Head of caudate nucleus (tissue), 42 donors: ENCODE measurements at regions not wholly inside any gene's neighbourhood (a gene's known extent, or its start where the extent isn't known, plus 50 kb on each side); places are given as distances from the start of the nearest gene placed in this dataset.
"Not testable (repeated sequence)": the region's sequence is repeated elsewhere in the genome, so short reads cannot be mapped to it uniquely, and the experiment has no call there.

Source experiments
- DNase-seq, 42 donors: peaks; one replicate each; pipeline versions ENCODE4 v3.0.0 to v3.0.0-alpha.2; 2020 to 2021; ENCODE audit warnings: mixed read lengths in 7 of 42
- intact Hi-C: fragments of 100-400 bp; cut with DNase I; formaldehyde crosslinking; loops from one replicate; pipeline ENCODE4 v1.15.0; 2022

- intact Hi-C loops, result no loop called here
- DNase-seq, result no peak
Observed at GRCh38 chr2:235402422-235402821, 91.4 kb upstream of the AGAP1 start.

- intact Hi-C loops, result no loop called here
- no peak for DNase-seq
Observed at GRCh38 chr2:235405612-235406361, 88.1 kb upstream of the AGAP1 start.

GRCh38 chr2:235406430-235406829 lies 87.4 kb upstream of the AGAP1 start:
- intact Hi-C loops, result no loop called here
- no peak for DNase-seq

DNA sequence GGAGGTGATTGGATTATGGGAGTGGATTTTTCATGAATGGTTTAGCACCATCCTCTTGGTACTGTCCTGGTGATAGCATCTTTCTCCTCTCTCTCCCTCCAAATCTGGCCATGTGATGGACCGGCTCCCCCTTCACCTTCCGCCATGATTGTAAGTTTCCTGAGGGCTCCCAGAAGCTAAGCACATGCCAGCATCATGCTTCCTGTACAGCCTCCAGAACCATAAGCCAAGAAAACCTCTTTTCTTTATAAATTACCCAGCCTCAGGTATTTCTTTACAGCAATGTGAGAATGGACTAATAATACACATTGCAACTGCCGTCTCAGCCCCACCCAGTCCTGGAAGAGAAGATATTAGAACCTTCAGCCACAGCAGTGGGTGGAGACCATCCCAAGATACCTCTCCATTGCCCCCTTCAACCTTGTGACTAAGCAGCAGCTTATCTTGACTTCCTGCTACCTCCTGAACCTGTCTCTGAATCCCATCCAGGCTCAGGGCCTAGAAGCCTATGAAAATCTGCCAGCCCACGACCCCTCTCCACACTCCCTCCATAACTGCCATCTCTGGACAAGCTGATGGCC lies 81.8 kb upstream of the AGAP1 start:
- DNase-seq, result no peak
- intact Hi-C loops, result no loop called here

DNA sequence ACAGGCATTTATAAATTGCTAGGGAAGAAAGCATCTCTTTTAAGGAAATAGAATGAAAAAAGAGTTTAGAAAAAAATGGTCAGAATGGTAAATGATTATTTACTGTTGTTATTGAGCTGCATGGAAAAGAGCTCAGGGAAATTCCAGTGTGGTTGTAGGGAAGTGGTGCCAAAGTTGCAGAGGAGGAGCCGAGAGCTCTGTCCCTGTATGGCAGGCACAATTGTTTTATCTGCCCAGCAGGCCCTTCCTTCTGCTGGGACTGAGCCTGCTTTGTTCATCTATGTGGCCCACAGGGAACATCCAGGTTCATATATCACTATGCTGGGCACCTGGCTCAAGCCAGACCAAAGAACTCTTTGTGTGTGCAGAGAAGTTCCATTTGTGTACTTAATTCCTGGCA lies 80.8 kb upstream of the AGAP1 start:
- DNase-seq, result no peak
- intact Hi-C loops, result no loop called here

- intact Hi-C loops, result no loop called here
- peak in 1 of 42 donors; percentile 23 for DNase-seq
Observed at GRCh38 chr2:235414422-235414821, 79.4 kb upstream of the AGAP1 start.

- DNase-seq, result no peak
- intact Hi-C loops, result no loop called here
Observed at GRCh38 chr2:235416858-235417499, 76.9 kb upstream of the AGAP1 start.

DNA sequence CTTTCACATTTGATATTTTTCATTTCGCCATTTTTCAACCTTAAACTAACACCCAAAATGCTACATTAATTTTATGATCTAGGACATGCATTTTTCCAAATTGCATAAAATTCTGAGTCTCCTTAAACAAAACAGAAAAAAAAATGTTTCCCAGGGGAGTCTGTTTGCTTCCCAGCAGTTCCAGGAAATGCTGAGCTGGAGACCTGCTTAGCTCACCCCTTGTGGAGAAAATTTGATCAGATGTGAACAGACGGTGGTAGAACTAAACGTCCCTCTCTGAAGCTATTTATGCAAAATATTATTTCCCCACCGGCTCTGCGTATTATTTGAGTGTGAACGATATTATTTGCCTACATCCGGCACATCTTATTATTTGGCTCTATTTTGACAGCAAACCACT lies 74.9 kb upstream of the AGAP1 start:
- intact Hi-C loops, result no loop called here
- DNase-seq, result no peak

DNA sequence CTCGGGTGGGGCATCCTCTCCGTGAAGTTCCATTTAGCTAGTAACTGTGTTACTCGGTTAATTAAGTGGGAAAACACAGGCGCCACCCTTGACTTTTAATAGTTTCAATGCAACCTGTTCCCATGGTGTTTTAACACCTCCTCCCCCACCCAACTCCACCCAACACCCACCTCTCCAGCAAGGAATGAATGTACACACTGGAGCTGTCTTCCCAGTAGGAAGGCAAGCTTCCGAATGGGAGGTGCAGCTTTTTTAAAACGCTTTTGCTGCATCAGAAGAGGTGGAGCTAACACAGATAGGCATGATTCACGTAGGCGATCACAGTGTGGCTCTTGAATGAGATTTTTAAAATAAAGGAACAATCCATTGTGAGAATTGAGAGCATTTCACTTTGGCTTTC lies 73.8 kb upstream of the AGAP1 start:
- intact Hi-C loops, result no loop called here
- peak in 39 of 42 donors; percentile 16 to 87 (median 61) for DNase-seq

- intact Hi-C loops, result no loop called here
- no peak for DNase-seq
Observed at GRCh38 chr2:235421618-235422017, 72.2 kb upstream of the AGAP1 start.

DNA sequence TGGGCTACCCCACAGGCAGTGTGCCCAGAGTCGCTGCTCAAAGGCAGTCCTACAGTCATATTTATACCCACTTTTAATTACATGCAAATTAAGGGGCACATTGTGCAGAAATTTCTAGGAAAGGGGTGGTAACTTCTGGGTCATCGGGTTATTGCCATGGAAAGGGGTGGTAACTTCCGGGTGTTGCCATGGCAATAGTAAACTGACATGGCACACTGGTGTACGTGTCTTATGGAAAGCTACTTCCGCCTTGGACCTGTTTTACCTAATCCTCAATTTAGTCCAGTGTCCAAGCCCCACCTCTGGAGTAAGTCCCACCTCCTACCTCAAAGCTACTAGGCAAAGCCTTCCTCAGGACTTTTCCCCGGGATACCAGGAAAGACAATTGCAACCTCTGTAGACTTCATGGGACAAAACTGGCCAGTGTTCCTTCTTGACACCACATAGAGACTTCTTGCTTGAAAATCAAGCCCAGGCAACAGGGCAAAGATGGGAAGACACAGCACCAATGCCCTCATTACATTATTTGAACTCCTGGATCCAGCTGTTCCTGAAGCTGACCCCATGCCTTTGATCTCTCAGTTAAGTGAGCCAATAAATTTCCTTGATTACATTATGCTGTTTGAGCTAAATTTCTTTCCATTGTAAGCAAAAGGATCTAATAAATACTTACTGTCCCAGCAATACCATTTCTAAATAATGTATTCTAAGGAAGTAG lies 63.3 kb upstream of the AGAP1 start:
- intact Hi-C loops, result loop anchor here (10.0 kb wide), 1 partner anchor 164 kb away; no protein-coding TSS in a partner anchor

GRCh38 chr2:235432741-235433520 lies 60.9 kb upstream of the AGAP1 start:
- intact Hi-C loops, result loop anchor here (10.0 kb wide), 1 partner anchor 162 kb away; no protein-coding TSS in a partner anchor
- DNase-seq, result peak in 13 of 42 donors; percentile 5 to 47 (median 15)

More for the DNA sequence above, 63.3 kb upstream of the AGAP1 start:
- DNase-seq, result no peak

DNA sequence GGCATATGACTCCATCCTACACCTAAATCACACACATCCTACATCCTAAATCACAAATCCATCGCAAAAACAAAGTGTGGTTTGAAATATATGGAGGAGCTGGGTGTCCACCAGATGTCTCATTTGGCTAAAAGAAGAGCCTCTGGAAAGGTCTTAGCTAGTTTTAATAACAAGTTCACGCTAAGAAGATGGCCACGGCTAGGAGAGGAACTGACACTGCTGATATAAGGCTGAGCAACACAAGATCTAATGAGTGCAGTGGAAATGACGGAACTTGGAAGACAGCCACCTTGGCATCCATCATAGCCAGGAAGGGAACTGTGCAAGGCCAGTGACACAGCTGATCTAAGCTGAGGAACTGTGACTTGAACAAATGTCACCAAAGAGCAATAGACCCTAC lies 60.0 kb upstream of the AGAP1 start:
- intact Hi-C loops, result loop anchor here (10.0 kb wide), 1 partner anchor 161 kb away; no protein-coding TSS in a partner anchor
- peak in 38 of 42 donors; percentile 36 to 87 (median 66) for DNase-seq

- intact Hi-C loops, result loop anchor here (10.0 kb wide), 1 partner anchor 155 kb away; no protein-coding TSS in a partner anchor
Observed at GRCh38 chr2:235439959-235440662, 53.7 kb upstream of the AGAP1 start.

DNA sequence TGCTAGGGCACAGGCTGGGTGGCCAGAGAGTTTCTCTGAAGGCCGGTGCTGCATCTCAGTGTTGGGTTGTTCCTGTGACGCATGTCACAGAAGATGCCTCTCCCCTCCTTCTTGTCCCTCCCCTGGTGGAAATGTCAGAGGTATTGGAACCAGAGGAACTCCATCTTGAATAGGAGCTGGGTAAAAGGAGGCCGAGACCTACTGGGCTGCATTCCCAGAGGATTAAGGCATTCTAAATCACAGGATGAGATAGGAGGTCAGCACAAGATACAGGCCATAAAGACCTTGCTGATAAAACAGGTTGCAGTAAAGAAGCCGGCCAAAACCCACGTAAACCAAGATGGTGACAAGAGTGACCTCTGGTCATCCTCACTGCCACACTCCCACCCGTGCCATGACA lies 50.3 kb upstream of the AGAP1 start:
- DNase-seq, intact Hi-C loops: not testable (repeated sequence)

More at GRCh38 chr2:235439959-235440662, 53.7 kb upstream of the AGAP1 start:
- DNase-seq, result no peak
